ENCODE measurements at regions not wholly inside any gene's neighbourhood (a gene's known extent, or its start where the extent isn't known, plus 50 kb on each side); places are given as distances from the start of the nearest gene placed in this dataset.

GRCh38 chr10:3293581-3294431 is 121.2 kb upstream of the PITRM1 start:
- Mint-ChIP-seq H3K27me3 (peaks cover 0 to 4% (median 0%) of the 10 kb centered on the region in 3 donors), H3K27ac (peak overlapping the region in 1 of 6 donors; percentile 2), H3K4me3 (no peak overlapping the region), H3K9me3 (no peaks in the 10 kb centered on the region), H3K4me1 (peaks cover 0 to 4% (median 0%) of the 10 kb centered on the region in 3 donors), H3K36me3 (no peaks in the 10 kb centered on the region)
- no peak for ATAC-seq (ENCODE audit: low read depth in 2 of 2)
- DNase-seq = no peak

- ATAC-seq (ENCODE audit: low read depth in 2 of 2) = no peak
- Mint-ChIP-seq H3K4me3 (no peak overlapping the region), H3K36me3 (no peaks in the 10 kb centered on the region), H3K27me3 (peaks cover 0 to 4% (median 0%) of the 10 kb centered on the region in 3 donors), H3K9me3 (no peaks in the 10 kb centered on the region), H3K4me1 (peaks cover 0 to 4% (median 0%) of the 10 kb centered on the region in 3 donors), H3K27ac (no peak overlapping the region)
- DNase-seq = no peak
Observed at GRCh38 chr10:3292636-3293035, 120.1 kb upstream of the PITRM1 start.

- no peak overlapping the region for H3K27ac Mint-ChIP-seq
- no peaks in the 10 kb centered on the region for H3K36me3 Mint-ChIP-seq
- H3K4me3 Mint-ChIP-seq = no peak overlapping the region
- no peaks in the 10 kb centered on the region for H3K27me3 Mint-ChIP-seq
- DNase-seq (no peak), ATAC-seq (ENCODE audit: low read depth in 2 of 2) (no peak)
- H3K4me1 Mint-ChIP-seq = peaks cover 0 to under 1% (median 0%) of the 10 kb centered on the region in 3 donors
- no peaks in the 10 kb centered on the region for H3K9me3 Mint-ChIP-seq
Observed at GRCh38 chr10:3290550-3290949, 118.0 kb upstream of the PITRM1 start.

- no peaks in the 10 kb centered on the region for H3K4me1 Mint-ChIP-seq
- H3K4me3 Mint-ChIP-seq = no peak overlapping the region
- no peaks in the 10 kb centered on the region for H3K36me3 Mint-ChIP-seq
- H3K9me3 Mint-ChIP-seq = no peaks in the 10 kb centered on the region
- DNase-seq = no peak
- no peak for ATAC-seq (ENCODE audit: low read depth in 2 of 2)
- H3K27me3 Mint-ChIP-seq = peaks cover 0 to 8% (median 8%) of the 10 kb centered on the region in 3 donors
- no peak overlapping the region for H3K27ac Mint-ChIP-seq
Observed at GRCh38 chr10:3287572-3288445, 115.2 kb upstream of the PITRM1 start.

GRCh38 chr10:3282674-3283017 is 110.1 kb upstream of the PITRM1 start:
- Mint-ChIP-seq H3K27me3 (peaks cover 7 to 23% (median 12%) of the 10 kb centered on the region in 3 donors), H3K9me3 (no peaks in the 10 kb centered on the region), H3K27ac (no peak overlapping the region), H3K4me1 (peaks cover 0 to 4% (median 2%) of the 10 kb centered on the region in 3 donors), H3K36me3 (no peaks in the 10 kb centered on the region), H3K4me3 (no peak overlapping the region)
- DNase-seq (no peak), ATAC-seq (ENCODE audit: low read depth in 2 of 2) (no peak)

- Mint-ChIP-seq H3K36me3 (no peaks in the 10 kb centered on the region), H3K27ac (no peak overlapping the region), H3K9me3 (no peaks in the 10 kb centered on the region), H3K4me1 (peaks cover 0 to 8% (median 2%) of the 10 kb centered on the region in 3 donors), H3K27me3 (peaks cover 7 to 29% (median 12%) of the 10 kb centered on the region in 3 donors), H3K4me3 (no peak overlapping the region)
- ATAC-seq (ENCODE audit: low read depth in 2 of 2) = no peak
- no peak for DNase-seq
Observed at GRCh38 chr10:3281941-3282673, 109.5 kb upstream of the PITRM1 start.

GRCh38 chr10:3278771-3279170 is 106.2 kb upstream of the PITRM1 start:
- Mint-ChIP-seq H3K27me3 (peaks cover 7 to 43% (median 22%) of the 10 kb centered on the region in 3 donors), H3K36me3 (no peaks in the 10 kb centered on the region), H3K27ac (no peak overlapping the region), H3K4me3 (no peak overlapping the region), H3K4me1 (peaks cover 0 to 8% (median 2%) of the 10 kb centered on the region in 3 donors), H3K9me3 (peaks cover 0 to 5% (median 0%) of the 10 kb centered on the region in 7 donors)
- no peak for DNase-seq
- ATAC-seq (ENCODE audit: low read depth in 2 of 2) = no peak

- Mint-ChIP-seq H3K9me3 (peaks cover 0 to 5% (median 0%) of the 10 kb centered on the region in 7 donors), H3K27me3 (peaks cover 7 to 34% (median 20%) of the 10 kb centered on the region in 3 donors), H3K36me3 (no peaks in the 10 kb centered on the region), H3K4me3 (no peak overlapping the region), H3K4me1 (peaks cover 0 to 8% (median 2%) of the 10 kb centered on the region in 3 donors), H3K27ac (peak overlapping the region in 1 of 6 donors; percentile 53)
- ATAC-seq (ENCODE audit: low read depth in 2 of 2) (no peak), DNase-seq (no peak)
Observed at GRCh38 chr10:3277566-3277965, 105.0 kb upstream of the PITRM1 start.

- H3K4me3 Mint-ChIP-seq = no peak overlapping the region
- H3K4me1 Mint-ChIP-seq = peaks cover 0 to 8% (median 2%) of the 10 kb centered on the region in 3 donors
- H3K9me3 Mint-ChIP-seq = peaks cover 0 to 5% (median 0%) of the 10 kb centered on the region in 7 donors
- peaks cover 0 to 46% (median 28%) of the 10 kb centered on the region in 3 donors for H3K27me3 Mint-ChIP-seq
- no peak for ATAC-seq (ENCODE audit: low read depth in 2 of 2)
- DNase-seq = no peak
- H3K27ac Mint-ChIP-seq = no peak overlapping the region
- H3K36me3 Mint-ChIP-seq = no peaks in the 10 kb centered on the region
Observed at GRCh38 chr10:3274414-3274813, 101.8 kb upstream of the PITRM1 start.

- Mint-ChIP-seq H3K27me3 (peaks cover 0 to 45% (median 28%) of the 10 kb centered on the region in 3 donors), H3K4me1 (peaks cover 0 to 8% (median 2%) of the 10 kb centered on the region in 3 donors), H3K36me3 (no peaks in the 10 kb centered on the region), H3K9me3 (peaks cover 0 to 5% (median 0%) of the 10 kb centered on the region in 7 donors), H3K4me3 (no peak overlapping the region), H3K27ac (peak overlapping the region in 1 of 6 donors; percentile 4)
- ATAC-seq (ENCODE audit: low read depth in 2 of 2) (no peak), DNase-seq (no peak)
Observed at GRCh38 chr10:3273966-3274365, 101.4 kb upstream of the PITRM1 start.

- DNase-seq (no peak), ATAC-seq (ENCODE audit: low read depth in 2 of 2) (no peak)
- Mint-ChIP-seq H3K4me3 (no peak overlapping the region), H3K9me3 (peaks cover 0 to 5% (median 0%) of the 10 kb centered on the region in 7 donors), H3K4me1 (peaks cover 0 to 1% (median 0%) of the 10 kb centered on the region in 3 donors), H3K27me3 (peaks cover 0 to 35% (median 28%) of the 10 kb centered on the region in 3 donors), H3K36me3 (no peaks in the 10 kb centered on the region), H3K27ac (no peak overlapping the region)
Observed at GRCh38 chr10:3272300-3272699, 99.7 kb upstream of the PITRM1 start.

GRCh38 chr10:3271354-3272115 is 99.0 kb upstream of the PITRM1 start:
- no peak for DNase-seq
- Mint-ChIP-seq H3K4me1 (no peaks in the 10 kb centered on the region), H3K9me3 (peaks cover 0 to 4% (median 0%) of the 10 kb centered on the region in 7 donors), H3K27me3 (peaks cover 0 to 28% (median 23%) of the 10 kb centered on the region in 3 donors), H3K27ac (no peak overlapping the region), H3K4me3 (no peak overlapping the region), H3K36me3 (no peaks in the 10 kb centered on the region)
- no peak for ATAC-seq (ENCODE audit: low read depth in 2 of 2)
